ENCODE measurements at regions not wholly inside any gene's neighbourhood (a gene's known extent, or its start where the extent isn't known, plus 50 kb on each side); places are given as distances from the start of the nearest gene placed in this dataset.

GRCh38 chr10:35700487-35700882 is 58.4 kb upstream of the FZD8 start:
- Histone ChIP-seq H3K4me1 (ENCODE audit: insufficient read depth, low read length, poor library complexity, severe bottlenecking) (no peaks in the 10 kb centered on the region), H3K4me3 (ENCODE audit: low read length, poor library complexity, severe bottlenecking) (no peak overlapping the region), H2AFZ (ENCODE audit: low read length) (no peak overlapping the region), H3K27me3 (ENCODE audit: insufficient read depth, low read length, poor library complexity, severe bottlenecking) (no peaks in the 10 kb centered on the region), H3K9me3 (ENCODE audit: insufficient read depth, low read depth, low read length) (no peaks in the 10 kb centered on the region), H3K36me3 (ENCODE audit: insufficient read depth, low read length) (no peaks in the 10 kb centered on the region), H3F3A (ENCODE audit: low read depth) (no peaks in the 10 kb centered on the region), H3K4me2 (ENCODE audit: low read depth, low read length, poor library complexity, severe bottlenecking) (no peak overlapping the region), H4K20me1 (ENCODE audit: insufficient read depth, low read length, poor library complexity, severe bottlenecking) (no peaks in the 10 kb centered on the region), H3K9ac (ENCODE audit: low read depth, low read length, poor library complexity, severe bottlenecking) (no peak overlapping the region), H3K9me2 (replicated peaks; ENCODE audit: low read depth, low read length) (no peaks in the 10 kb centered on the region), H3K79me2 (ENCODE audit: insufficient read depth, low read length) (no peaks in the 10 kb centered on the region)
- no peak for TF ChIP-seq EZH2phosphoT487 (IDR thresholded peaks at IDR 0.05; ENCODE audit: borderline replicate concordance)
- no peak for TF ChIP-seq CTCF (conservative IDR thresholded peaks at IDR 0.05; ENCODE audit: low read length)

- Histone ChIP-seq H3K4me2 (ENCODE audit: low read depth, low read length, poor library complexity, severe bottlenecking) (no peak overlapping the region), H3K9me2 (replicated peaks; ENCODE audit: low read depth, low read length) (no peaks in the 10 kb centered on the region), H3K4me1 (ENCODE audit: insufficient read depth, low read length, poor library complexity, severe bottlenecking) (no peaks in the 10 kb centered on the region), H3K9ac (ENCODE audit: low read depth, low read length, poor library complexity, severe bottlenecking) (no peak overlapping the region), H3K36me3 (ENCODE audit: insufficient read depth, low read length) (no peaks in the 10 kb centered on the region), H3K27me3 (ENCODE audit: insufficient read depth, low read length, poor library complexity, severe bottlenecking) (no peaks in the 10 kb centered on the region), H3F3A (ENCODE audit: low read depth) (no peaks in the 10 kb centered on the region), H4K20me1 (ENCODE audit: insufficient read depth, low read length, poor library complexity, severe bottlenecking) (no peaks in the 10 kb centered on the region), H3K79me2 (ENCODE audit: insufficient read depth, low read length) (no peaks in the 10 kb centered on the region), H3K4me3 (ENCODE audit: low read length, poor library complexity, severe bottlenecking) (no peak overlapping the region), H2AFZ (ENCODE audit: low read length) (no peak overlapping the region), H3K9me3 (ENCODE audit: insufficient read depth, low read depth, low read length) (no peaks in the 10 kb centered on the region)
- TF ChIP-seq EZH2phosphoT487 (IDR thresholded peaks at IDR 0.05; ENCODE audit: borderline replicate concordance) (no peak), CTCF (conservative IDR thresholded peaks at IDR 0.05; ENCODE audit: low read length) (no peak)
Observed at GRCh38 chr10:35699848-35700486, 57.9 kb upstream of the FZD8 start.

GRCh38 chr10:35696392-35697287 is 54.5 kb upstream of the FZD8 start:
- Histone ChIP-seq H3K4me3 (ENCODE audit: low read length, poor library complexity, severe bottlenecking) (no peak overlapping the region), H3F3A (ENCODE audit: low read depth) (no peaks in the 10 kb centered on the region), H3K27me3 (ENCODE audit: insufficient read depth, low read length, poor library complexity, severe bottlenecking) (no peaks in the 10 kb centered on the region), H2AFZ (ENCODE audit: low read length) (no peak overlapping the region), H3K9me2 (replicated peaks; ENCODE audit: low read depth, low read length) (no peaks in the 10 kb centered on the region), H3K79me2 (ENCODE audit: insufficient read depth, low read length) (no peaks in the 10 kb centered on the region), H3K9ac (ENCODE audit: low read depth, low read length, poor library complexity, severe bottlenecking) (no peak overlapping the region), H3K9me3 (ENCODE audit: insufficient read depth, low read depth, low read length) (no peaks in the 10 kb centered on the region), H4K20me1 (ENCODE audit: insufficient read depth, low read length, poor library complexity, severe bottlenecking) (no peaks in the 10 kb centered on the region), H3K36me3 (ENCODE audit: insufficient read depth, low read length) (no peaks in the 10 kb centered on the region), H3K4me1 (ENCODE audit: insufficient read depth, low read length, poor library complexity, severe bottlenecking) (no peaks in the 10 kb centered on the region), H3K4me2 (ENCODE audit: low read depth, low read length, poor library complexity, severe bottlenecking) (no peak overlapping the region)
- no peak for TF ChIP-seq CTCF (conservative IDR thresholded peaks at IDR 0.05; ENCODE audit: low read length)
- TF ChIP-seq EZH2phosphoT487 (IDR thresholded peaks at IDR 0.05; ENCODE audit: borderline replicate concordance), result no peak

All from Loucy (cell line).